ENCODE measurements at regions not wholly inside any gene's neighbourhood (a gene's known extent, or its start where the extent isn't known, plus 50 kb on each side); places are given as distances from the start of the nearest gene placed in this dataset.

DNA sequence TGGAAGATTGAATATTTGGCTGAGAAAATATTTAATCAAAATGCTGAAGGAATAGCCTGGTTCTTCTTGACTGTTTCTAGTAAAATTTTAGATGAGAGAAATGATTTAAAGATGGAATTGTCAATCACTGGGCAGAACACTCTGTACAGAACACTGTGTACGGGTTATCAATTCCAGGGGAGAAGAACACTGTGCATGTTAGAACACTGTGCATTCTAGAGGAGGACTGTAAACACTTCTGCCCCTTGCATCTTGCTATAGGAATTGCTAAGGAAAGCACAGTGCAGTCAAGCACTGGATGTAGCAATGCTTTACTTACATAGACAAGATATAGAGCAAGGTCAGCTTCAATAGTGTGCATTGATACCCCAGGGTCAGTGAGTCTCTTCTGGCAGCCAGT is 98.7 kb downstream of the RWDD3 start:
- no peak for TF ChIP-seq BCL6B (tag by site-specific recombination; IDR thresholded peaks at IDR 0.05)
- TF ChIP-seq GLI4 (tag by site-specific recombination; IDR thresholded peaks at IDR 0.05), result no peak
- no peak for TF ChIP-seq ZNF311 (tag by site-specific recombination; IDR thresholded peaks at IDR 0.05; ENCODE audit: borderline replicate concordance)
- TF ChIP-seq, protein P1, sequence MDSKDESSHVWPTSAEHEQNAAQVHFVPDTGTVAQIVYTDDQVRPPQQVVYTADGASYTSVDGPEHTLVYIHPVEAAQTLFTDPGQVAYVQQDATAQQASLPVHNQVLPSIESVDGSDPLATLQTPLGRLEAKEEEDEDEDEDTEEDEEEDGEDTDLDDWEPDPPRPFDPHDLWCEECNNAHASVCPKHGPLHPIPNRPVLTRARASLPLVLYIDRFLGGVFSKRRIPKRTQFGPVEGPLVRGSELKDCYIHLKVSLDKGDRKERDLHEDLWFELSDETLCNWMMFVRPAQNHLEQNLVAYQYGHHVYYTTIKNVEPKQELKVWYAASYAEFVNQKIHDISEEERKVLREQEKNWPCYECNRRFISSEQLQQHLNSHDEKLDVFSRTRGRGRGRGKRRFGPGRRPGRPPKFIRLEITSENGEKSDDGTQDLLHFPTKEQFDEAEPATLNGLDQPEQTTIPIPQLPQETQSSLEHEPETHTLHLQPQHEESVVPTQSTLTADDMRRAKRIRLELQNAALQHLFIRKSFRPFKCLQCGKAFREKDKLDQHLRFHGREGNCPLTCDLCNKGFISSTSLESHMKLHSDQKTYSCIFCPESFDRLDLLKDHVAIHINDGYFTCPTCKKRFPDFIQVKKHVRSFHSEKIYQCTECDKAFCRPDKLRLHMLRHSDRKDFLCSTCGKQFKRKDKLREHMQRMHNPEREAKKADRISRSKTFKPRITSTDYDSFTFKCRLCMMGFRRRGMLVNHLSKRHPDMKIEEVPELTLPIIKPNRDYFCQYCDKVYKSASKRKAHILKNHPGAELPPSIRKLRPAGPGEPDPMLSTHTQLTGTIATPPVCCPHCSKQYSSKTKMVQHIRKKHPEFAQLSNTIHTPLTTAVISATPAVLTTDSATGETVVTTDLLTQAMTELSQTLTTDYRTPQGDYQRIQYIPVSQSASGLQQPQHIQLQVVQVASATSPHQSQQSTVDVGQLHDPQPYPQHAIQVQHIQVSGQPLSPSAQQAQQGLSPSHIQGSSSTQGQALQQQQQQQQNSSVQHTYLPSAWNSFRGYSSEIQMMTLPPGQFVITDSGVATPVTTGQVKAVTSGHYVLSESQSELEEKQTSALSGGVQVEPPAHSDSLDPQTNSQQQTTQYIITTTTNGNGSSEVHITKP (tag by site-specific recombination; IDR thresholded peaks at IDR 0.05), result no peak
- TF ChIP-seq ZBTB49 (tag by site-specific recombination; IDR thresholded peaks at IDR 0.05; ENCODE audit: low read depth), result no peak

Data from HEK293 (cell line).